Pancreas (tissue), 10 donors: ENCODE measurements at regions not wholly inside any gene's neighbourhood (a gene's known extent, or its start where the extent isn't known, plus 50 kb on each side); places are given as distances from the start of the nearest gene placed in this dataset.

Source experiments
- ATAC-seq, 4 donors: fragments of 200-7000 bp; cut with Tn5 transposase; one replicate each; pipeline versions ENCODE4 v1.8.0 to v1.9.1; 2020; ENCODE audit warnings: mild to moderate bottlenecking in 4 of 4, moderate library complexity in 4 of 4
- DNase-seq, 6 donors: peaks; one replicate each; pipeline ENCODE4 v3.0.0-alpha.2; 2020
- FAIRE-seq: peaks from 2 replicates; lab custom pipeline; 2012; peaks lifted over from hg19 to GRCh38; lab: Jason Lieb, UNC
- H3K27ac ChIP-seq, 4 donors: fragments of 200-600 bp; sonication (generic); 1 replicate in 3 of 4; 2 replicates in 1 of 4; pipeline versions ENCODE4 v1.5.0 to v1.8.0; 2020
- H3K27me3 ChIP-seq, 4 donors: fragments of 200-600 bp; one replicate each; pipeline ENCODE4 v1.8.0; 2021
- H3K36me3 ChIP-seq, 3 donors: fragments of 200-600 bp; sonication (generic) in 1 of 3; one replicate each; pipeline versions ENCODE4 v1.5.0 to v1.8.0; 2020 to 2021
- H3K4me1 ChIP-seq, 3 donors: fragments of 200-600 bp; one replicate each; pipeline ENCODE4 v1.8.0; 2021
- H3K4me3 ChIP-seq, 4 donors: fragments of 200-600 bp; sonication (generic) in 2 of 4; one replicate each; pipeline versions ENCODE4 v1.5.0 to v1.8.0; 2020 to 2021
- H3K9me3 ChIP-seq, 4 donors: fragments of 200-600 bp; one replicate each; pipeline ENCODE4 v1.8.0; 2021
- CTCF ChIP-seq, 4 donors: fragments of 200-600 bp; sonication (generic) in 3 of 4; IDR thresholded peaks; one replicate each; pipeline versions ENCODE4 v1.5.0 to v1.8.0; 2021; ENCODE audit warnings: antibody characterized with exemption in 4 of 4
- WGBS, 2 donors: extraction: QIAGEN DNeasy Blood & Tissue Kit; methylation state at CpG; one replicate each; pipeline ENCODE4 v1.1.7; 2013; 5-methylcytosine and 5-hydroxymethylcytosine counted together
- intact Hi-C, 3 donors: fragments of 100-400 bp; cut with DNase I; formaldehyde crosslinking; loops; one replicate each; pipeline versions ENCODE4 v1.11.1 to v1.14.2; 2022
- donor health status: healthy with polysubstance abuse.
- donor health status: DM: no; HTN: no; CAD: no; lungs with moderate emphysema.
- donor health status: DM: no; HTN: no; CAD: no.
- donor health status: control.
- donor health status: control.
- donor health status: Bipolar disorder and iron deficiency.
- donor health status: DM: yes; HTN: yes; CAD: no.
- donor health status: DM: no; HTN: no; CAD: no.
- donor health status: DM: no; HTN: no; CAD: no.
- donor health status: DM: yes; HTN: yes; CAD: no.

- FAIRE-seq: no peak
- Histone ChIP-seq H3K27me3 (no peaks in the 10 kb centered on the region), H3K27ac (no peak overlapping the region), H3K4me1 (peaks cover 0 to 9% (median 6%) of the 10 kb centered on the region in 3 donors), H3K36me3 (no peaks in the 10 kb centered on the region), H3K4me3 (no peak overlapping the region), H3K9me3 (no peaks in the 10 kb centered on the region)
- intact Hi-C loops: no loop called here
- TF ChIP-seq CTCF (IDR thresholded peaks at IDR 0.05): no peak
- DNase-seq: no peak
- WGBS, 2 donors: 85 to 87% methylated on average over 10 of the region's 10 CpGs
- peak in 3 of 4 donors; percentile 38 to 59 (median 59) for ATAC-seq
These were observed 126.8 kb upstream of the STC2 start for GRCh38 chr5:173454736-173455598.

GRCh38 chr5:173454361-173454735, 126.1 kb upstream of the STC2 start:
- intact Hi-C loops: no loop called here

GRCh38 chr5:173453167-173453566, 125.0 kb upstream of the STC2 start:
- Histone ChIP-seq H3K4me1 (peaks cover 0 to 9% (median 6%) of the 10 kb centered on the region in 3 donors), H3K36me3 (no peaks in the 10 kb centered on the region), H3K27ac (peak overlapping the region in 2 of 4 donors; percentile 8 to 20), H3K27me3 (no peaks in the 10 kb centered on the region), H3K9me3 (no peaks in the 10 kb centered on the region), H3K4me3 (no peak overlapping the region)
- TF ChIP-seq CTCF (IDR thresholded peaks at IDR 0.05): no peak
- FAIRE-seq (no peak), DNase-seq (no peak), ATAC-seq (peak; percentile 21 to 78 (median 52))
- 17 to 18% methylated on average over 4 of the region's 4 CpGs for WGBS, 2 donors
- intact Hi-C loops: no loop called here

More at GRCh38 chr5:173454361-173454735, 126.1 kb upstream of the STC2 start:
- DNase-seq (no peak), FAIRE-seq (no peak), ATAC-seq (no peak)
- Histone ChIP-seq H3K9me3 (no peaks in the 10 kb centered on the region), H3K27me3 (no peaks in the 10 kb centered on the region), H3K4me1 (peaks cover 0 to 9% (median 6%) of the 10 kb centered on the region in 3 donors), H3K36me3 (no peaks in the 10 kb centered on the region), H3K4me3 (no peak overlapping the region), H3K27ac (no peak overlapping the region)
- no peak for TF ChIP-seq CTCF (IDR thresholded peaks at IDR 0.05)
- WGBS, 2 donors: 73 to 85% methylated on average over 4 of the region's 4 CpGs

GRCh38 chr5:173452119-173452905, 124.1 kb upstream of the STC2 start:
- Histone ChIP-seq H3K27ac (peak overlapping the region in 1 of 4 donors; percentile 20), H3K36me3 (no peaks in the 10 kb centered on the region), H3K27me3 (no peaks in the 10 kb centered on the region), H3K4me3 (no peak overlapping the region), H3K9me3 (no peaks in the 10 kb centered on the region), H3K4me1 (peaks cover 0 to 9% (median 6%) of the 10 kb centered on the region in 3 donors)
- 74 to 86% methylated on average over 9 of the region's 9 CpGs for WGBS, 2 donors
- intact Hi-C loops: no loop called here
- no peak for TF ChIP-seq CTCF (IDR thresholded peaks at IDR 0.05)
- no peak for DNase-seq
- FAIRE-seq: no peak
- ATAC-seq: peak in 2 of 4 donors; percentile 62 to 65
